K562 (cell line): ENCODE measurements at regions not wholly inside any gene's neighbourhood (a gene's known extent, or its start where the extent isn't known, plus 50 kb on each side); places are given as distances from the start of the nearest gene placed in this dataset.

Source experiments
- ATAC-seq: fragments of 200-7000 bp; cut with Tn5 transposase; 3 replicates; pipeline ENCODE4 v1.9.1; 2020; ENCODE audit warnings: moderate library complexity
- BruUV-seq: library from RNA; stranded (reverse); fragments of 400-500 nt; replicated peaks from 2 replicates; lab custom pipeline; 2021; lab: Mats Ljungman, UMichigan
- CTCF ChIA-PET: fragments of 300-600 bp; formaldehyde crosslinking; extraction: SDS; loops from one replicate; lab custom pipeline; 2021; ENCODE audit warnings: low intra/inter-chr PET ratio; lab: Yijun Ruan, JAX
- POLR2A ChIA-PET: fragments of 300-600, 350-650 bp; sonication (Branson Sonifier 250); formaldehyde crosslinking; extraction: SDS; loops from one replicate; lab custom pipeline; 2021; ENCODE audit warnings: antibody characterized with exemption, inconsistent platforms; lab: Yijun Ruan, JAX
- DNase-seq, 4 experiments: peaks; one replicate each; pipeline versions ENCODE4 v3.0.0 to v3.0.0-alpha.2; 2011 to 2018; ENCODE audit warnings: low spot score in 3 of 4, mixed read lengths in 3 of 4; ENCODE audit errors: extremely low read depth in 1 of 4
- FAIRE-seq: peaks from 2 replicates; lab custom pipeline; 2011; peaks lifted over from hg19 to GRCh38; lab: Jason Lieb, UNC
- H2AFZ ChIP-seq: 2 replicates; pipeline ENCODE4 v1.6.0; 2011; ENCODE audit warnings: low read depth, low read length, control low read depth, inconsistent platforms
- H3K27ac ChIP-seq: fragments of 200-600 bp; 3 replicates; pipeline ENCODE4 v1.8.0; 2011; ENCODE audit warnings: low read depth, mild to moderate bottlenecking, control low read depth, inconsistent platforms, low read length, moderate library complexity, mixed read lengths; ENCODE audit errors: extremely low read depth
- H3K27me3 ChIP-seq, 2 experiments: fragments of 300-600 bp in 1 of 2; 2 replicates in 1 of 2; 3 replicates in 1 of 2; pipeline versions ENCODE4 v1.6.0 to v1.8.0; 2011; ENCODE audit warnings: inconsistent platforms in 2 of 2, low read length in 2 of 2, mild to moderate bottlenecking in 1 of 2, mixed read lengths in 1 of 2, moderate library complexity in 1 of 2; ENCODE audit not compliant: control insufficient read depth in 2 of 2, insufficient read depth in 2 of 2
- H3K36me3 ChIP-seq: fragments of 300-600 bp; 3 replicates; pipeline ENCODE4 v1.8.0; 2011; ENCODE audit warnings: mild to moderate bottlenecking, low read length, inconsistent platforms; ENCODE audit not compliant: control insufficient read depth, insufficient read depth
- H3K4me1 ChIP-seq, 2 experiments: fragments of 200-600 bp in 1 of 2; replicated peaks in 1 of 2; 2 replicates in 1 of 2; 3 replicates in 1 of 2; pipeline versions ENCODE4 v1.5.1 to v1.8.0; 2011; ENCODE audit warnings: inconsistent platforms in 2 of 2, low read length in 2 of 2, mild to moderate bottlenecking in 1 of 2, mixed read lengths in 1 of 2, moderate library complexity in 1 of 2; ENCODE audit not compliant: control insufficient read depth in 2 of 2, insufficient read depth in 2 of 2
- H3K4me2 ChIP-seq: 2 replicates; pipeline ENCODE4 v1.6.1; 2011; ENCODE audit warnings: low read length, control low read depth, inconsistent platforms, mixed read lengths; ENCODE audit not compliant: insufficient read depth
- H3K4me3 ChIP-seq: fragments of 200-600 bp; sonication (generic), shearing (Covaris generic); 2 replicates; pipeline ENCODE4 v1.5.1; 2016; ENCODE audit warnings: control low read depth, inconsistent platforms
- H3K79me2 ChIP-seq: fragments of 200-600 bp; 3 replicates; pipeline ENCODE4 v1.8.0; 2011; ENCODE audit warnings: low read length, inconsistent platforms; ENCODE audit not compliant: control insufficient read depth, insufficient read depth
- H3K9ac ChIP-seq, 2 experiments: 2 replicates each; pipeline versions ENCODE4 v1.6.0 to v1.6.1; 2011; ENCODE audit warnings: low read depth in 2 of 2, low read length in 2 of 2, control low read depth in 1 of 2, inconsistent platforms in 1 of 2, mild to moderate bottlenecking in 1 of 2, mixed read lengths in 1 of 2; ENCODE audit not compliant: insufficient read depth in 1 of 2
- H3K9me1 ChIP-seq: one replicate; pipeline ENCODE4 v1.6.0; 2011; ENCODE audit warnings: inconsistent platforms, mild to moderate bottlenecking, low read length, moderate library complexity; ENCODE audit not compliant: control insufficient read depth, insufficient read depth
- H3K9me3 ChIP-seq: replicated peaks from 2 replicates; pipeline ENCODE4 v1.5.1; 2011; ENCODE audit warnings: low read depth, low read length, inconsistent platforms; ENCODE audit not compliant: control insufficient read depth, insufficient read depth
- H4K20me1 ChIP-seq: replicated peaks from 2 replicates; pipeline ENCODE4 v1.6.1; 2011; ENCODE audit warnings: low read length, inconsistent platforms, mixed read lengths; ENCODE audit not compliant: control insufficient read depth, insufficient read depth
- CTBP1 ChIP-seq: fragments of 450-650 bp; IDR thresholded peaks from 2 replicates; pipeline ENCODE4 v1.6.1; 2016; ENCODE audit warnings: borderline replicate concordance
- HMG20B ChIP-seq: fragments of 250-450 bp; sonication (Bioruptor Pico); IDR thresholded peaks from 2 replicates; pipeline ENCODE4 v1.5.0; 2021; ENCODE audit warnings: mild to moderate bottlenecking
- HOXB6 ChIP-seq: fragments of 250-450 bp; sonication (Bioruptor Pico); IDR thresholded peaks from 2 replicates; pipeline ENCODE4 v1.5.1; 2022; ENCODE audit warnings: mild to moderate bottlenecking, borderline replicate concordance
- SMARCA4 ChIP-seq: fragments of 450-650 bp; IDR thresholded peaks from 2 replicates; pipeline ENCODE4 v1.6.1; 2016
- TSHZ1 ChIP-seq: fragments of 250-450 bp; sonication (Bioruptor Pico); IDR thresholded peaks from 2 replicates; pipeline ENCODE4 v1.4.0; 2020; ENCODE audit warnings: mild to moderate bottlenecking, moderate library complexity
- ZBTB7A ChIP-seq: IDR thresholded peaks from 2 replicates; pipeline ENCODE4 v1.6.1; 2011; ENCODE audit warnings: low read depth, mild to moderate bottlenecking, low read length, moderate library complexity, borderline replicate concordance; ENCODE audit not compliant: control insufficient read depth
- WGBS: fragments of 100-300 bp; shearing (Covaris generic); methylation state at CpG from one replicate; pipeline ENCODE4 v1.1.6; 2016; ENCODE audit warnings: low coverage, mixed read lengths; ENCODE audit not compliant: insufficient coverage; ENCODE audit errors: missing lambda C conversion rate; 5-methylcytosine and 5-hydroxymethylcytosine counted together
- in situ Hi-C: fragments of 300-500 bp; cut with MboI; formaldehyde crosslinking; loops from 4 replicates; pipeline ENCODE4 v1.15.0; 2018; ENCODE audit warnings: inconsistent platforms, mixed read lengths
- intact Hi-C: fragments of 100-400 bp; cut with micrococcal nuclease; formaldehyde crosslinking; loops from 2 replicates; pipeline ENCODE4 v1.14.2; 2022

- Histone ChIP-seq H3K27ac (no peak overlapping the region), H3K9ac (no peak overlapping the region), H3K9me1 (no peaks in the 10 kb centered on the region), H3K4me2 (no peak overlapping the region), H3K36me3 (no peaks in the 10 kb centered on the region), H4K20me1 (no peaks in the 10 kb centered on the region), H3K4me1 (no peaks in the 10 kb centered on the region), H3K79me2 (no peaks in the 10 kb centered on the region), H2AFZ (no peak overlapping the region), H3K4me3 (no peak overlapping the region), H3K9me3 (no peaks in the 10 kb centered on the region), H3K27me3 (no peaks in the 10 kb centered on the region)
- ChIA-PET POLR2A (no interaction called here), CTCF (no interaction called here)
- DNase-seq (no peak), ATAC-seq (no peak), FAIRE-seq (no peak)
- in situ Hi-C loops, result no loop called here
- no TSS peak for BruUV-seq
- 5% methylated on average over 2 of the region's 2 CpGs for WGBS
- TF ChIP-seq HOXB6 (no peak), ZBTB7A (no peak), TSHZ1 (CRISPR knock-in tag) (no peak), SMARCA4 (no peak), CTBP1 (no peak), HMG20B (CRISPR knock-in tag) (no peak)
- intact Hi-C loops, result no loop called here
These were observed 603.4 kb upstream of the FOXG1 start for GRCh38 chr14:28163233-28163632.
